HEK293T (cell line): ENCODE measurements at regions not wholly inside any gene's neighbourhood (a gene's known extent, or its start where the extent isn't known, plus 50 kb on each side); places are given as distances from the start of the nearest gene placed in this dataset.

Source experiments
- ARNT ChIP-seq: fragments of 450-650 bp; IDR thresholded peaks from 2 replicates; pipeline ENCODE4 v1.6.1; 2017; ENCODE audit warnings: mild to moderate bottlenecking
- BHLHE40 ChIP-seq: fragments of 450-650 bp; IDR thresholded peaks from 2 replicates; pipeline ENCODE4 v1.6.1; 2016; ENCODE audit warnings: mild to moderate bottlenecking, moderate library complexity, borderline replicate concordance
- CTBP1 ChIP-seq: fragments of 450-650 bp; IDR thresholded peaks from 2 replicates; pipeline ENCODE4 v1.6.1; 2016; ENCODE audit warnings: borderline replicate concordance
- ELF4 ChIP-seq: fragments of 450-650 bp; IDR thresholded peaks from 2 replicates; pipeline ENCODE4 v1.6.1; 2017; ENCODE audit warnings: antibody characterized with exemption
- FOXK2 ChIP-seq: fragments of 450-650 bp; IDR thresholded peaks from 2 replicates; pipeline ENCODE4 v1.6.1; 2016; ENCODE audit warnings: mild to moderate bottlenecking
- FOXM1 ChIP-seq: fragments of 450-650 bp; IDR thresholded peaks from 2 replicates; pipeline ENCODE4 v1.6.1; 2017; ENCODE audit warnings: mild to moderate bottlenecking, borderline replicate concordance
- HDGF ChIP-seq: fragments of 450-650 bp; IDR thresholded peaks from 2 replicates; pipeline ENCODE4 v1.6.1; 2017; ENCODE audit warnings: antibody characterized with exemption, borderline replicate concordance
- L3MBTL2 ChIP-seq: fragments of 450-650 bp; conservative IDR thresholded peaks from 2 replicates; pipeline ENCODE4 v1.6.1; 2016; ENCODE audit warnings: mild to moderate bottlenecking
- LEF1 ChIP-seq: fragments of 450-650 bp; IDR thresholded peaks from 2 replicates; pipeline ENCODE4 v1.6.1; 2017; ENCODE audit warnings: mild to moderate bottlenecking, borderline replicate concordance
- NFRKB ChIP-seq: fragments of 450-650 bp; IDR thresholded peaks from 2 replicates; pipeline ENCODE4 v1.6.1; 2016; ENCODE audit warnings: mild to moderate bottlenecking, moderate library complexity
- SP1 ChIP-seq: fragments of 450-650 bp; IDR thresholded peaks from 2 replicates; pipeline ENCODE4 v1.6.1; 2017
- SUZ12 ChIP-seq: fragments of 450-650 bp; IDR thresholded peaks from 2 replicates; pipeline ENCODE4 v1.6.1; 2016; ENCODE audit warnings: mild to moderate bottlenecking
- TARDBP ChIP-seq: fragments of 450-650 bp; IDR thresholded peaks from 2 replicates; pipeline ENCODE4 v1.6.1; 2016
- ZNF384 ChIP-seq: fragments of 450-650 bp; IDR thresholded peaks from 2 replicates; pipeline ENCODE4 v1.6.1; 2016

DNA sequence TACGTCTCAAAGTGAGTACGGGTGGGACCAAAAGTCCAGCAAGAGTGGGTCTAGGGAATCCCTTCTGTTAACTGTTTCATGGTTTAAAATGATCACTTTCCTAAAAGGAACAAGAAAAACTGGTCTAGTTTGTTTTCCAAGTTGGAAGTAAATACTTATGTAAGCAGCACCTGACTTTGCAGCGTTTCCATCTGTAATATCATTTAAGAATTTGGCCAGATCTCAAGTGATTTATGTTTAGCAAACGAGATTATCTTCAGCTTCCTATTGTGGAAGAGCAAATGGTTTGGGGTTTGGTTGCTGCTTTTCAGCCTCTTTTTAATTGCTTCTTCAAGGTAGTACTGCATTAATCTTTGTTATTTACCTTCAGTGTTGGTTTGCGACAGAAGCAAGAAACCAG lies 50.4 kb downstream of the FHIP1A start:
- no peak for TF ChIP-seq SP1
- no peak for TF ChIP-seq HDGF
- TF ChIP-seq ZNF384 = no peak
- TF ChIP-seq NFRKB = no peak
- TF ChIP-seq SUZ12 = no peak
- no peak for TF ChIP-seq L3MBTL2
- TF ChIP-seq CTBP1 = no peak
- no peak for TF ChIP-seq TARDBP
- no peak for TF ChIP-seq BHLHE40
- TF ChIP-seq FOXM1 = no peak
- no peak for TF ChIP-seq ARNT
- TF ChIP-seq FOXK2 = no peak
- TF ChIP-seq ELF4 = no peak
- TF ChIP-seq LEF1 = no peak
